Stomach (tissue), 8 donors: ENCODE measurements at regions not wholly inside any gene's neighbourhood (a gene's known extent, or its start where the extent isn't known, plus 50 kb on each side); places are given as distances from the start of the nearest gene placed in this dataset.

Experiments
- DNase-seq, 2 donors: peaks; one replicate each; pipeline versions ENCODE4 v3.0.0 to v3.0.0-alpha.2; 2013 to 2019
- H3K27ac ChIP-seq, 5 donors: fragments of 200-600 bp in 4 of 5; sonication (generic) in 4 of 5; one replicate each; pipeline ENCODE4 v1.5.1; 2013 to 2019; ENCODE audit warnings: mild to moderate bottlenecking in 1 of 5, moderate library complexity in 1 of 5
- H3K27me3 ChIP-seq, 3 donors: fragments of 200-600 bp; sonication (generic); one replicate each; pipeline ENCODE4 v1.5.1; 2017 to 2019; ENCODE audit warnings: mixed run types in 1 of 3
- H3K36me3 ChIP-seq, 4 donors: fragments of 200-600 bp; sonication (generic); 1 replicate in 3 of 4; 2 replicates in 1 of 4; pipeline ENCODE4 v1.5.1; 2016 to 2019
- H3K4me1 ChIP-seq, 4 donors: fragments of 200-600 bp; sonication (generic); one replicate each; pipeline ENCODE4 v1.5.1; 2016 to 2019
- H3K4me3 ChIP-seq, 4 donors: fragments of 200-600 bp; sonication (generic) in 3 of 4; one replicate each; pipeline ENCODE4 v1.5.1; 2016 to 2019; ENCODE audit warnings: mild to moderate bottlenecking in 1 of 4
- H3K9me3 ChIP-seq, 4 donors: fragments of 200-600 bp; sonication (generic); one replicate each; pipeline ENCODE4 v1.5.1; 2016 to 2019
- CTCF ChIP-seq, 7 experiments: fragments of 450-650 bp in 4 of 7; fragments of 200-600 bp in 3 of 7; sonication (generic) in 3 of 7; IDR thresholded peaks; one replicate each; pipeline ENCODE4 v1.5.1; 2016 to 2019; ENCODE audit warnings: antibody characterized with exemption in 7 of 7, control low read depth in 2 of 7, mild to moderate bottlenecking in 1 of 7
- EP300 ChIP-seq: sonication (generic); formaldehyde crosslinking; IDR thresholded peaks from one replicate; pipeline ENCODE4 v1.6.1; 2017; ENCODE audit warnings: antibody characterized with exemption
- POLR2A ChIP-seq, 4 donors: fragments of 450-650 bp; IDR thresholded peaks; one replicate each; pipeline ENCODE4 v1.6.1; 2016; ENCODE audit warnings: antibody characterized with exemption in 4 of 4, control low read depth in 2 of 4, mild to moderate bottlenecking in 1 of 4, moderate library complexity in 1 of 4
- POLR2AphosphoS5 ChIP-seq, 3 donors: sonication (generic); formaldehyde crosslinking; IDR thresholded peaks; one replicate each; pipeline ENCODE4 v1.6.1; 2016; ENCODE audit warnings: antibody characterized with exemption in 3 of 3
- WGBS, 5 donors: extraction: QIAGEN DNeasy Blood & Tissue Kit in 3 of 5; methylation state at CpG; one replicate each; pipeline versions ENCODE4 v1.1.5 to v1.1.7; 2013 to 2018; 5-methylcytosine and 5-hydroxymethylcytosine counted together
- intact Hi-C: fragments of 100-400 bp; cut with DNase I; formaldehyde crosslinking; loops from one replicate; pipeline ENCODE4 v1.15.1; 2023; ENCODE audit warnings: low total_unique reads
- donor health status: healthy with polysubstance abuse.
- donor health status: Bipolar disorder and iron deficiency.
- donor health status: healthy.

- Histone ChIP-seq H3K9me3 (peaks cover 0 to 5% (median 5%) of the 10 kb centered on the region in 4 donors), H3K27ac (peak overlapping the region in 1 of 5 donors; percentile 42), H3K4me3 (no peak overlapping the region), H3K36me3 (no peaks in the 10 kb centered on the region), H3K4me1 (peaks cover 0 to 12% (median 6%) of the 10 kb centered on the region in 4 donors), H3K27me3 (peaks cover 0 to 7% (median 0%) of the 10 kb centered on the region in 3 donors)
- DNase-seq = no peak
- intact Hi-C loops = no loop called here
- TF ChIP-seq POLR2A (IDR thresholded peaks at IDR 0.05) (no peak), EP300 (no peak), CTCF (IDR thresholded peaks at IDR 0.05) (no peak), POLR2AphosphoS5 (IDR thresholded peaks at IDR 0.05) (no peak)
- WGBS, 5 donors = 70 to 86% (median 75%) methylated on average over 15 to 16 of the region's 16 CpGs
Measured at GRCh38 chr5:2696156-2696807, 55.2 kb downstream of the IRX2 start.

GRCh38 chr5:2695200-2695891, 56.1 kb downstream of the IRX2 start:
- intact Hi-C loops = no loop called here
- 54 to 61% (median 58%) methylated on average over 8 of the region's 8 CpGs for WGBS, 5 donors
- no peak for TF ChIP-seq POLR2A (IDR thresholded peaks at IDR 0.05)
- TF ChIP-seq POLR2AphosphoS5 (IDR thresholded peaks at IDR 0.05) = peak in 1 of 3 donors; percentile 43
- Histone ChIP-seq H3K27me3 (peaks cover 0 to 7% (median 0%) of the 10 kb centered on the region in 3 donors), H3K27ac (peak overlapping the region in 1 of 5 donors; percentile 46), H3K4me3 (no peak overlapping the region), H3K36me3 (no peaks in the 10 kb centered on the region), H3K4me1 (peaks cover 0 to 12% (median 6%) of the 10 kb centered on the region in 4 donors), H3K9me3 (peaks cover 0 to 9% (median 5%) of the 10 kb centered on the region in 4 donors)
- peak; percentile 44 to 79 for DNase-seq

- Histone ChIP-seq H3K27ac (no peak overlapping the region), H3K36me3 (no peaks in the 10 kb centered on the region), H3K9me3 (peaks cover 0 to 9% (median 5%) of the 10 kb centered on the region in 4 donors), H3K4me1 (peaks cover 0 to 12% (median 6%) of the 10 kb centered on the region in 4 donors), H3K27me3 (peaks cover 0 to 9% (median 0%) of the 10 kb centered on the region in 3 donors), H3K4me3 (no peak overlapping the region)
- TF ChIP-seq EP300 (no peak), POLR2AphosphoS5 (IDR thresholded peaks at IDR 0.05) (no peak), CTCF (IDR thresholded peaks at IDR 0.05) (no peak), POLR2A (IDR thresholded peaks at IDR 0.05) (no peak)
- 53 to 93% (median 63%) methylated on average over 1 of the region's 1 CpG for WGBS, 5 donors
- intact Hi-C loops = no loop called here
- DNase-seq = no peak
Measured at GRCh38 chr5:2691530-2691929, 59.9 kb downstream of the IRX2 start.

GRCh38 chr5:2690293-2690692, 61.2 kb downstream of the IRX2 start:
- no peak for TF ChIP-seq POLR2AphosphoS5 (IDR thresholded peaks at IDR 0.05)
- no peak for TF ChIP-seq CTCF (IDR thresholded peaks at IDR 0.05)
- no peak for TF ChIP-seq POLR2A (IDR thresholded peaks at IDR 0.05)
- TF ChIP-seq EP300 = no peak
- DNase-seq = no peak
- no peak overlapping the region for H3K27ac ChIP-seq
- peaks cover 0 to 9% (median 5%) of the 10 kb centered on the region in 4 donors for H3K9me3 ChIP-seq
- no peak overlapping the region for H3K4me3 ChIP-seq
- H3K36me3 ChIP-seq = no peaks in the 10 kb centered on the region
- peaks cover 0 to 9% (median 0%) of the 10 kb centered on the region in 3 donors for H3K27me3 ChIP-seq
- intact Hi-C loops = no loop called here
- 76 to 90% (median 80%) methylated on average over 6 of the region's 6 CpGs for WGBS, 5 donors
- peaks cover 0 to 11% (median under 1%) of the 10 kb centered on the region in 4 donors for H3K4me1 ChIP-seq
